GM23338 (cell line): ENCODE measurements at regions not wholly inside any gene's neighbourhood (a gene's known extent, or its start where the extent isn't known, plus 50 kb on each side); places are given as distances from the start of the nearest gene placed in this dataset.
A peak's percentile ranks its signal among the peaks of the same experiment; 100 is the strongest.

Experiments used
- ATAC-seq: fragments of 200-7000 bp; cut with Tn5 transposase; 3 replicates; pipeline ENCODE4 v1.9.1; 2020
- DNase-seq: peaks from one replicate; pipeline ENCODE4 v3.0.0-alpha.2; 2015; ENCODE audit warnings: low spot score
- H2AFZ ChIP-seq: fragments of 200-600 bp; sonication (generic); 2 replicates; pipeline ENCODE4 v1.8.0; 2016; ENCODE audit warnings: antibody characterized with exemption, mild to moderate bottlenecking, moderate library complexity
- H3F3A ChIP-seq: fragments of 200-600 bp; sonication (generic); replicated peaks from 2 replicates; pipeline ENCODE4 v1.8.0; 2017; ENCODE audit warnings: antibody characterized with exemption, mixed run types, low read depth
- H3K27ac ChIP-seq: fragments of 200-600 bp; sonication (generic); 2 replicates; pipeline ENCODE4 v1.6.1; 2016; ENCODE audit warnings: low read depth
- H3K27me3 ChIP-seq: fragments of 200-600 bp; sonication (generic); 2 replicates; pipeline ENCODE4 v1.8.0; 2016; ENCODE audit warnings: mild to moderate bottlenecking, mixed run types, moderate library complexity; ENCODE audit not compliant: insufficient read depth
- H3K36me3 ChIP-seq: fragments of 200-600 bp; sonication (generic); 2 replicates; pipeline ENCODE4 v1.8.0; 2016; ENCODE audit warnings: mild to moderate bottlenecking; ENCODE audit not compliant: insufficient read depth
- H3K4me1 ChIP-seq: fragments of 200-600 bp; sonication (generic); 2 replicates; pipeline ENCODE4 v1.8.0; 2016; ENCODE audit warnings: mild to moderate bottlenecking, moderate library complexity; ENCODE audit not compliant: insufficient read depth
- H3K4me2 ChIP-seq: fragments of 200-600 bp; sonication (generic); 2 replicates; pipeline ENCODE4 v1.7.1; 2017; ENCODE audit warnings: mixed run types
- H3K4me3 ChIP-seq: fragments of 200-600 bp; sonication (generic); 2 replicates; pipeline ENCODE4 v1.6.1; 2016; ENCODE audit warnings: mixed run types
- H3K79me2 ChIP-seq: fragments of 200-600 bp; sonication (generic); replicated peaks from 2 replicates; pipeline ENCODE4 v1.8.0; 2017; ENCODE audit warnings: mild to moderate bottlenecking; ENCODE audit not compliant: insufficient read depth
- H3K9me2 ChIP-seq: fragments of 200-600 bp; sonication (generic); 2 replicates; pipeline ENCODE4 v1.8.0; 2017; ENCODE audit not compliant: insufficient read depth
- H4K20me1 ChIP-seq: fragments of 200-600 bp; sonication (generic); replicated peaks from 2 replicates; pipeline ENCODE4 v1.8.0; 2017; ENCODE audit warnings: mild to moderate bottlenecking; ENCODE audit not compliant: insufficient read depth
- H3K27ac Mint-ChIP-seq: 2 replicates; pipeline ENCODE4 v1.8.0; 2020; ENCODE audit warnings: inconsistent platforms, mild to moderate bottlenecking, moderate library complexity, mixed read lengths
- H3K27me3 Mint-ChIP-seq: 3 replicates; pipeline ENCODE4 v1.8.0; 2022; ENCODE audit warnings: low read depth, mild to moderate bottlenecking, moderate library complexity, mixed read lengths, inconsistent platforms; ENCODE audit not compliant: insufficient read depth, poor library complexity
- H3K36me3 Mint-ChIP-seq: 3 replicates; pipeline ENCODE4 v1.8.0; 2021; ENCODE audit warnings: low read depth, mild to moderate bottlenecking, inconsistent platforms, moderate library complexity, mixed read lengths
- H3K4me1 Mint-ChIP-seq: 3 replicates; pipeline ENCODE4 v1.8.0; 2020; ENCODE audit warnings: mild to moderate bottlenecking, inconsistent platforms, mixed read lengths
- H3K4me3 Mint-ChIP-seq: 3 replicates; pipeline ENCODE4 v1.8.0; 2021; ENCODE audit warnings: moderate library complexity, mild to moderate bottlenecking, inconsistent platforms, mixed read lengths
- H3K9me3 Mint-ChIP-seq: 3 replicates; pipeline ENCODE4 v1.8.0; 2020; ENCODE audit warnings: moderate library complexity, mild to moderate bottlenecking, inconsistent platforms, mixed read lengths
- EZH2 ChIP-seq: fragments of 200-600 bp; sonication (generic); IDR thresholded peaks from one replicate; pipeline ENCODE4 v1.8.0; 2017; ENCODE audit warnings: antibody characterized with exemption, mild to moderate bottlenecking, low read depth; ENCODE audit not compliant: unreplicated experiment
- EZH2phosphoT487 ChIP-seq: fragments of 200-600 bp; sonication (generic); IDR thresholded peaks from one replicate; pipeline ENCODE4 v1.8.1; 2018; ENCODE audit warnings: antibody characterized with exemption; ENCODE audit not compliant: unreplicated experiment
- JUNB ChIP-seq: IDR thresholded peaks from one replicate; pipeline ENCODE4 v1.6.1; 2016; ENCODE audit warnings: antibody characterized with exemption; ENCODE audit not compliant: unreplicated experiment
- POLR2AphosphoS5 ChIP-seq: IDR thresholded peaks from 2 replicates; pipeline ENCODE4 v1.6.1; 2016; ENCODE audit warnings: antibody characterized with exemption, low read depth
- ZNF331 ChIP-seq: fragments of 250-450 bp; sonication (Bioruptor Pico); IDR thresholded peaks from 2 replicates; pipeline ENCODE4 v1.5.0; 2020; ENCODE audit warnings: low read depth, mild to moderate bottlenecking, moderate library complexity
- TF ChIP-seq, protein P1 (sequence below): IDR thresholded peaks from 2 replicates; pipeline ENCODE4 v1.6.1; 2016; ENCODE audit warnings: antibody characterized with exemption
- TF ChIP-seq, protein P2 (sequence below): IDR thresholded peaks from one replicate; pipeline ENCODE4 v1.6.1; 2018; ENCODE audit warnings: antibody characterized with exemption; ENCODE audit not compliant: unreplicated experiment
- TF ChIP-seq, protein P3 (sequence below), 2 experiments: fragments of 200-600 bp in 1 of 2; sonication (generic) in 1 of 2; conservative IDR thresholded peaks; 2 replicates each; pipeline versions ENCODE4 v1.5.1 to v1.6.1; 2016 to 2017; ENCODE audit warnings: antibody characterized with exemption in 2 of 2, low read depth in 2 of 2, mild to moderate bottlenecking in 2 of 2, moderate library complexity in 1 of 2
- TF ChIP-seq, protein P4 (sequence below): fragments of 250-450 bp; sonication (Bioruptor Pico); IDR thresholded peaks from 2 replicates; pipeline ENCODE4 v1.5.0; 2020; ENCODE audit warnings: mild to moderate bottlenecking, moderate library complexity

DNA sequence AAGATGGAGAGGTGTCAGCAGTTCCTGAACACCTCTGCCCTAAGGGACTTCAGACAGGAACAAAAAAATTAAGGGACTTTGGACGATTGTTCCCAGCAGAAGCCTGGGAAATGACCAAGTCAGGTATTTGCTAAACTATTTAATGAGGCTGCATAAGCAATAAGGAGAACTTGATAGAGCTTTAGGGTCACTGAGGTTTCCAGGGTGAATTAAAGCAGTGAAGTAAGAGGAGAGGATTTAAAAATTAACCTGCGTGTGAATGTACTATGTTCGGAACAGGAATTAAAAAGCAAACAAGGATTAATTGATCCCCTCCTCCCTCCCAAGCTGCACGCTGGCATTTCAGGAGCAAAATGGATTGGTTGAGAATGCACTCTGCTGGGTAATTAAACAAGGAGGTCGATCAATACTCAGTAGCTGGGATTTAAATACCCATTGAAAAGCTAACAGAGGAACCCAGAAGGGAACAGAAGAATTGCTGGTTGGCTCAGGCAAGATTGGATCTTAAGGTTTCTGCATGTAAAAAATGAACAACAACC is 157.2 kb downstream of the RNF152 start:
- H3K4me1 ChIP-seq: no peaks in the 10 kb centered on the region
- H3K27ac ChIP-seq: no peak overlapping the region
- H3K4me3 ChIP-seq: no peak overlapping the region
- H3K36me3 ChIP-seq: no peaks in the 10 kb centered on the region
- no peaks in the 10 kb centered on the region for H3K27me3 ChIP-seq
- no peaks in the 10 kb centered on the region for H3K79me2 ChIP-seq
- no peak overlapping the region for H3K4me2 ChIP-seq
- H3K4me3 Mint-ChIP-seq: no peak overlapping the region
- DNase-seq: no peak
- TF ChIP-seq ZNF331 (CRISPR knock-in tag): no peak
- H3K27ac Mint-ChIP-seq: no peak overlapping the region
- H3K36me3 Mint-ChIP-seq: no peaks in the 10 kb centered on the region
- no peak for ATAC-seq
- H3F3A ChIP-seq: no peaks in the 10 kb centered on the region
- no peaks in the 10 kb centered on the region for H3K9me3 Mint-ChIP-seq
- peak overlapping the region; percentile 32; the same call in 1 of the 2 replicates for H2AFZ ChIP-seq
- H3K27me3 Mint-ChIP-seq: peaks cover 6% of the 10 kb centered on the region
- H3K9me2 ChIP-seq: peaks cover 2% of the 10 kb centered on the region; the same call in 1 of the 2 replicates
- H3K4me1 Mint-ChIP-seq: no peaks in the 10 kb centered on the region
- H4K20me1 ChIP-seq: no peaks in the 10 kb centered on the region

DNA sequence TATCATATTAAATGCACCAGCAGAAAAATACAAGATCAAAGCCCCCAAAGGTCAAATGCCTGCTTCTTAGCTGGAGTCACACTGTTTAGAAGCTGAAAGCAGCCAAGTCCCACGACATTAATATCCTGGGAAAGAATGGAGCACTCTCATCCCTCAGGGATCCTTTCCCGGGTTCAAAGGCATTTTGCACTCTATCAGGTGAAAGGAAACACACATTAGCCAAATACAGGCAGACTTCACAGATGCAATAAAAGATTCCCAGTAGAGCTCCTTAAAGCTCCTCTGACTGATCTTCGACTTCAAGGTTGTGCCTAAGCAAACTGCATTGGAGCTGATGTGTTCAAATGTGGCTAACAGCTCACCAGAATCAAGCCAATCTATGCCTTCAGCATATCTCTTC is 158.4 kb downstream of the RNF152 start:
- Histone ChIP-seq H3K27me3 (no peaks in the 10 kb centered on the region), H3K79me2 (no peaks in the 10 kb centered on the region), H3K9me2 (peaks cover 2% of the 10 kb centered on the region; the same call in 1 of the 2 replicates), H2AFZ (peak overlapping the region; percentile 56; the same call in 1 of the 2 replicates), H3K27ac (no peak overlapping the region), H4K20me1 (no peaks in the 10 kb centered on the region), H3K4me3 (no peak overlapping the region), H3K4me1 (no peaks in the 10 kb centered on the region), H3K4me2 (no peak overlapping the region), H3K36me3 (no peaks in the 10 kb centered on the region), H3F3A (no peaks in the 10 kb centered on the region)
- DNase-seq (no peak), ATAC-seq (no peak)
- no peaks in the 10 kb centered on the region for H3K9me3 Mint-ChIP-seq
- H3K27ac Mint-ChIP-seq: no peak overlapping the region
- H3K27me3 Mint-ChIP-seq: peaks cover 6% of the 10 kb centered on the region
- no peaks in the 10 kb centered on the region for H3K4me1 Mint-ChIP-seq
- no peaks in the 10 kb centered on the region for H3K36me3 Mint-ChIP-seq
- no peak overlapping the region for H3K4me3 Mint-ChIP-seq
- no peak for TF ChIP-seq EZH2
- TF ChIP-seq, protein P1, sequence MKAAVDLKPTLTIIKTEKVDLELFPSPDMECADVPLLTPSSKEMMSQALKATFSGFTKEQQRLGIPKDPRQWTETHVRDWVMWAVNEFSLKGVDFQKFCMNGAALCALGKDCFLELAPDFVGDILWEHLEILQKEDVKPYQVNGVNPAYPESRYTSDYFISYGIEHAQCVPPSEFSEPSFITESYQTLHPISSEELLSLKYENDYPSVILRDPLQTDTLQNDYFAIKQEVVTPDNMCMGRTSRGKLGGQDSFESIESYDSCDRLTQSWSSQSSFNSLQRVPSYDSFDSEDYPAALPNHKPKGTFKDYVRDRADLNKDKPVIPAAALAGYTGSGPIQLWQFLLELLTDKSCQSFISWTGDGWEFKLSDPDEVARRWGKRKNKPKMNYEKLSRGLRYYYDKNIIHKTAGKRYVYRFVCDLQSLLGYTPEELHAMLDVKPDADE: no peak
- TF ChIP-seq JUNB: no peak
- TF ChIP-seq, protein P2, sequence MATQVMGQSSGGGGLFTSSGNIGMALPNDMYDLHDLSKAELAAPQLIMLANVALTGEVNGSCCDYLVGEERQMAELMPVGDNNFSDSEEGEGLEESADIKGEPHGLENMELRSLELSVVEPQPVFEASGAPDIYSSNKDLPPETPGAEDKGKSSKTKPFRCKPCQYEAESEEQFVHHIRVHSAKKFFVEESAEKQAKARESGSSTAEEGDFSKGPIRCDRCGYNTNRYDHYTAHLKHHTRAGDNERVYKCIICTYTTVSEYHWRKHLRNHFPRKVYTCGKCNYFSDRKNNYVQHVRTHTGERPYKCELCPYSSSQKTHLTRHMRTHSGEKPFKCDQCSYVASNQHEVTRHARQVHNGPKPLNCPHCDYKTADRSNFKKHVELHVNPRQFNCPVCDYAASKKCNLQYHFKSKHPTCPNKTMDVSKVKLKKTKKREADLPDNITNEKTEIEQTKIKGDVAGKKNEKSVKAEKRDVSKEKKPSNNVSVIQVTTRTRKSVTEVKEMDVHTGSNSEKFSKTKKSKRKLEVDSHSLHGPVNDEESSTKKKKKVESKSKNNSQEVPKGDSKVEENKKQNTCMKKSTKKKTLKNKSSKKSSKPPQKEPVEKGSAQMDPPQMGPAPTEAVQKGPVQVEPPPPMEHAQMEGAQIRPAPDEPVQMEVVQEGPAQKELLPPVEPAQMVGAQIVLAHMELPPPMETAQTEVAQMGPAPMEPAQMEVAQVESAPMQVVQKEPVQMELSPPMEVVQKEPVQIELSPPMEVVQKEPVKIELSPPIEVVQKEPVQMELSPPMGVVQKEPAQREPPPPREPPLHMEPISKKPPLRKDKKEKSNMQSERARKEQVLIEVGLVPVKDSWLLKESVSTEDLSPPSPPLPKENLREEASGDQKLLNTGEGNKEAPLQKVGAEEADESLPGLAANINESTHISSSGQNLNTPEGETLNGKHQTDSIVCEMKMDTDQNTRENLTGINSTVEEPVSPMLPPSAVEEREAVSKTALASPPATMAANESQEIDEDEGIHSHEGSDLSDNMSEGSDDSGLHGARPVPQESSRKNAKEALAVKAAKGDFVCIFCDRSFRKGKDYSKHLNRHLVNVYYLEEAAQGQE: no peak
- TF ChIP-seq, protein P3, sequence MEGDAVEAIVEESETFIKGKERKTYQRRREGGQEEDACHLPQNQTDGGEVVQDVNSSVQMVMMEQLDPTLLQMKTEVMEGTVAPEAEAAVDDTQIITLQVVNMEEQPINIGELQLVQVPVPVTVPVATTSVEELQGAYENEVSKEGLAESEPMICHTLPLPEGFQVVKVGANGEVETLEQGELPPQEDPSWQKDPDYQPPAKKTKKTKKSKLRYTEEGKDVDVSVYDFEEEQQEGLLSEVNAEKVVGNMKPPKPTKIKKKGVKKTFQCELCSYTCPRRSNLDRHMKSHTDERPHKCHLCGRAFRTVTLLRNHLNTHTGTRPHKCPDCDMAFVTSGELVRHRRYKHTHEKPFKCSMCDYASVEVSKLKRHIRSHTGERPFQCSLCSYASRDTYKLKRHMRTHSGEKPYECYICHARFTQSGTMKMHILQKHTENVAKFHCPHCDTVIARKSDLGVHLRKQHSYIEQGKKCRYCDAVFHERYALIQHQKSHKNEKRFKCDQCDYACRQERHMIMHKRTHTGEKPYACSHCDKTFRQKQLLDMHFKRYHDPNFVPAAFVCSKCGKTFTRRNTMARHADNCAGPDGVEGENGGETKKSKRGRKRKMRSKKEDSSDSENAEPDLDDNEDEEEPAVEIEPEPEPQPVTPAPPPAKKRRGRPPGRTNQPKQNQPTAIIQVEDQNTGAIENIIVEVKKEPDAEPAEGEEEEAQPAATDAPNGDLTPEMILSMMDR (conservative IDR thresholded peaks at IDR 0.05; ENCODE audit: low read depth in 2 of 2): no peak
- no peak for TF ChIP-seq EZH2phosphoT487
- no peak for TF ChIP-seq POLR2AphosphoS5
- TF ChIP-seq, protein P4, sequence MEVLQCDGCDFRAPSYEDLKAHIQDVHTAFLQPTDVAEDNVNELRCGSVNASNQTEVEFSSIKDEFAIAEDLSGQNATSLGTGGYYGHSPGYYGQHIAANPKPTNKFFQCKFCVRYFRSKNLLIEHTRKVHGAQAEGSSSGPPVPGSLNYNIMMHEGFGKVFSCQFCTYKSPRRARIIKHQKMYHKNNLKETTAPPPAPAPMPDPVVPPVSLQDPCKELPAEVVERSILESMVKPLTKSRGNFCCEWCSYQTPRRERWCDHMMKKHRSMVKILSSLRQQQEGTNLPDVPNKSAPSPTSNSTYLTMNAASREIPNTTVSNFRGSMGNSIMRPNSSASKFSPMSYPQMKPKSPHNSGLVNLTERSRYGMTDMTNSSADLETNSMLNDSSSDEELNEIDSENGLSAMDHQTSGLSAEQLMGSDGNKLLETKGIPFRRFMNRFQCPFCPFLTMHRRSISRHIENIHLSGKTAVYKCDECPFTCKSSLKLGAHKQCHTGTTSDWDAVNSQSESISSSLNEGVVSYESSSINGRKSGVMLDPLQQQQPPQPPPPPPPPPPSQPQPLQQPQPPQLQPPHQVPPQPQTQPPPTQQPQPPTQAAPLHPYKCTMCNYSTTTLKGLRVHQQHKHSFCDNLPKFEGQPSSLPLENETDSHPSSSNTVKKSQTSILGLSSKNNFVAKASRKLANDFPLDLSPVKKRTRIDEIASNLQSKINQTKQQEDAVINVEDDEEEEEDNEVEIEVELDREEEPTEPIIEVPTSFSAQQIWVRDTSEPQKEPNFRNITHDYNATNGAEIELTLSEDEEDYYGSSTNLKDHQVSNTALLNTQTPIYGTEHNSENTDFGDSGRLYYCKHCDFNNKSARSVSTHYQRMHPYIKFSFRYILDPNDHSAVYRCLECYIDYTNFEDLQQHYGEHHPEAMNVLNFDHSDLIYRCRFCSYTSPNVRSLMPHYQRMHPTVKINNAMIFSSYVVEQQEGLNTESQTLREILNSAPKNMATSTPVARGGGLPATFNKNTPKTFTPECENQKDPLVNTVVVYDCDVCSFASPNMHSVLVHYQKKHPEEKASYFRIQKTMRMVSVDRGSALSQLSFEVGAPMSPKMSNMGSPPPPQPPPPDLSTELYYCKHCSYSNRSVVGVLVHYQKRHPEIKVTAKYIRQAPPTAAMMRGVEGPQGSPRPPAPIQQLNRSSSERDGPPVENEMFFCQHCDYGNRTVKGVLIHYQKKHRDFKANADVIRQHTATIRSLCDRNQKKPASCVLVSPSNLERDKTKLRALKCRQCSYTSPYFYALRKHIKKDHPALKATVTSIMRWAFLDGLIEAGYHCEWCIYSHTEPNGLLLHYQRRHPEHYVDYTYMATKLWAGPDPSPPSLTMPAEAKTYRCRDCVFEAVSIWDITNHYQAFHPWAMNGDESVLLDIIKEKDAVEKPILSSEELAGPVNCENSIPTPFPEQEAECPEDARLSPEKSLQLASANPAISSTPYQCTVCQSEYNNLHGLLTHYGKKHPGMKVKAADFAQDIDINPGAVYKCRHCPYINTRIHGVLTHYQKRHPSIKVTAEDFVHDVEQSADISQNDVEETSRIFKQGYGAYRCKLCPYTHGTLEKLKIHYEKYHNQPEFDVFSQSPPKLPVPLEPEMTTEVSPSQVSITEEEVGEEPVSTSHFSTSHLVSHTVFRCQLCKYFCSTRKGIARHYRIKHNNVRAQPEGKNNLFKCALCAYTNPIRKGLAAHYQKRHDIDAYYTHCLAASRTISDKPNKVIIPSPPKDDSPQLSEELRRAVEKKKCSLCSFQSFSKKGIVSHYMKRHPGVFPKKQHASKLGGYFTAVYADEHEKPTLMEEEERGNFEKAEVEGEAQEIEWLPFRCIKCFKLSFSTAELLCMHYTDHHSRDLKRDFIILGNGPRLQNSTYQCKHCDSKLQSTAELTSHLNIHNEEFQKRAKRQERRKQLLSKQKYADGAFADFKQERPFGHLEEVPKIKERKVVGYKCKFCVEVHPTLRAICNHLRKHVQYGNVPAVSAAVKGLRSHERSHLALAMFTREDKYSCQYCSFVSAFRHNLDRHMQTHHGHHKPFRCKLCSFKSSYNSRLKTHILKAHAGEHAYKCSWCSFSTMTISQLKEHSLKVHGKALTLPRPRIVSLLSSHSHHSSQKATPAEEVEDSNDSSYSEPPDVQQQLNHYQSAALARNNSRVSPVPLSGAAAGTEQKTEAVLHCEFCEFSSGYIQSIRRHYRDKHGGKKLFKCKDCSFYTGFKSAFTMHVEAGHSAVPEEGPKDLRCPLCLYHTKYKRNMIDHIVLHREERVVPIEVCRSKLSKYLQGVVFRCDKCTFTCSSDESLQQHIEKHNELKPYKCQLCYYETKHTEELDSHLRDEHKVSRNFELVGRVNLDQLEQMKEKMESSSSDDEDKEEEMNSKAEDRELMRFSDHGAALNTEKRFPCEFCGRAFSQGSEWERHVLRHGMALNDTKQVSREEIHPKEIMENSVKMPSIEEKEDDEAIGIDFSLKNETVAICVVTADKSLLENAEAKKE (CRISPR knock-in tag): no peak
